ENCODE measurements at regions not wholly inside any gene's neighbourhood (a gene's known extent, or its start where the extent isn't known, plus 50 kb on each side); places are given as distances from the start of the nearest gene placed in this dataset.

DNA sequence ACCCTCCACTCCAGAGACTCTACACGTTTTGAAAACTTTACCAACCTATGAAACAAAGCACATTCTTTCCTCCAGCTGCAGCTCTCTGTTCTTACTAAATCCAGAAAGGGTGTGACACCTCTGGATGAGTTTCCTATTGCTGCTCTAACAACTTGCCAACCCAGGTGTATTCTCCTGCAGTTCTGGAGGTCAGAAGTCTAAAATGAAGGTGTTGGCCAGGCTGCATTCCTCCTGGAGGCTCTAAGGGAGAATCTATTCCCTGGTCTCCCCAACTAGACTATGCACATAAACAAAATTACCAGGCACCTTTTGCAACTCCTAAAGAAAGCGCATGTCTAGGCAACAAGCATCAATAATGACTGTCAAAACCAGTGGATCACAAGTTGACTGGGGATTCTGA lies 128.8 kb downstream of the NUFIP1 start:
- H3K9me3 ChIP-seq (ENCODE audit: control insufficient read depth in 4 of 4, low read length in 3 of 4) = no peaks in the 10 kb centered on the region
- no peak overlapping the region for H3K4me3 ChIP-seq (ENCODE audit: low read depth in 1 of 3, low read length in 3 of 3)
- 78% methylated on average over 2 of the region's 2 CpGs for WGBS
- H3K27me3 ChIP-seq (ENCODE audit: control insufficient read depth in 4 of 4, insufficient read depth in 4 of 4, low read length in 3 of 4) = no peaks in the 10 kb centered on the region
- no peak overlapping the region for H3K27ac ChIP-seq (ENCODE audit: low read depth in 1 of 2, low read length in 2 of 2)
- DNase-seq (ENCODE audit: low spot score) = no peak
- no peak overlapping the region for H3K9ac ChIP-seq (ENCODE audit: low read depth in 1 of 2, low read length in 2 of 2)
- TF ChIP-seq MAX (IDR thresholded peaks at IDR 0.05) (no peak), JUND (IDR thresholded peaks at IDR 0.05) (no peak), HNF4A (conservative IDR thresholded peaks at IDR 0.05) (no peak)
- TF ChIP-seq, protein P1, sequence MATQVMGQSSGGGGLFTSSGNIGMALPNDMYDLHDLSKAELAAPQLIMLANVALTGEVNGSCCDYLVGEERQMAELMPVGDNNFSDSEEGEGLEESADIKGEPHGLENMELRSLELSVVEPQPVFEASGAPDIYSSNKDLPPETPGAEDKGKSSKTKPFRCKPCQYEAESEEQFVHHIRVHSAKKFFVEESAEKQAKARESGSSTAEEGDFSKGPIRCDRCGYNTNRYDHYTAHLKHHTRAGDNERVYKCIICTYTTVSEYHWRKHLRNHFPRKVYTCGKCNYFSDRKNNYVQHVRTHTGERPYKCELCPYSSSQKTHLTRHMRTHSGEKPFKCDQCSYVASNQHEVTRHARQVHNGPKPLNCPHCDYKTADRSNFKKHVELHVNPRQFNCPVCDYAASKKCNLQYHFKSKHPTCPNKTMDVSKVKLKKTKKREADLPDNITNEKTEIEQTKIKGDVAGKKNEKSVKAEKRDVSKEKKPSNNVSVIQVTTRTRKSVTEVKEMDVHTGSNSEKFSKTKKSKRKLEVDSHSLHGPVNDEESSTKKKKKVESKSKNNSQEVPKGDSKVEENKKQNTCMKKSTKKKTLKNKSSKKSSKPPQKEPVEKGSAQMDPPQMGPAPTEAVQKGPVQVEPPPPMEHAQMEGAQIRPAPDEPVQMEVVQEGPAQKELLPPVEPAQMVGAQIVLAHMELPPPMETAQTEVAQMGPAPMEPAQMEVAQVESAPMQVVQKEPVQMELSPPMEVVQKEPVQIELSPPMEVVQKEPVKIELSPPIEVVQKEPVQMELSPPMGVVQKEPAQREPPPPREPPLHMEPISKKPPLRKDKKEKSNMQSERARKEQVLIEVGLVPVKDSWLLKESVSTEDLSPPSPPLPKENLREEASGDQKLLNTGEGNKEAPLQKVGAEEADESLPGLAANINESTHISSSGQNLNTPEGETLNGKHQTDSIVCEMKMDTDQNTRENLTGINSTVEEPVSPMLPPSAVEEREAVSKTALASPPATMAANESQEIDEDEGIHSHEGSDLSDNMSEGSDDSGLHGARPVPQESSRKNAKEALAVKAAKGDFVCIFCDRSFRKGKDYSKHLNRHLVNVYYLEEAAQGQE (IDR thresholded peaks at IDR 0.05) = no peak
- TF ChIP-seq, protein P2, sequence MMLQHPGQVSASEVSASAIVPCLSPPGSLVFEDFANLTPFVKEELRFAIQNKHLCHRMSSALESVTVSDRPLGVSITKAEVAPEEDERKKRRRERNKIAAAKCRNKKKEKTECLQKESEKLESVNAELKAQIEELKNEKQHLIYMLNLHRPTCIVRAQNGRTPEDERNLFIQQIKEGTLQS (IDR thresholded peaks at IDR 0.05) = no peak
- H3K36me3 ChIP-seq (ENCODE audit: control insufficient read depth in 4 of 4, insufficient read depth in 3 of 4, low read depth in 1 of 4, low read length in 3 of 4) = no peaks in the 10 kb centered on the region
- H3K4me1 ChIP-seq (ENCODE audit: control insufficient read depth in 4 of 4, insufficient read depth in 4 of 4, low read length in 3 of 4) = no peaks in the 10 kb centered on the region

GRCh38 chr13:44857736-44858135 lies 131.5 kb downstream of the NUFIP1 start:
- no peaks in the 10 kb centered on the region for H3K9me3 ChIP-seq (ENCODE audit: control insufficient read depth in 4 of 4, low read length in 3 of 4)
- H3K4me1 ChIP-seq (ENCODE audit: control insufficient read depth in 4 of 4, insufficient read depth in 4 of 4, low read length in 3 of 4) = peaks cover 0 to 14% (median 8%) of the 10 kb centered on the region in 4 donors
- no peak overlapping the region for H3K27ac ChIP-seq (ENCODE audit: low read depth in 1 of 2, low read length in 2 of 2)
- H3K27me3 ChIP-seq (ENCODE audit: control insufficient read depth in 4 of 4, insufficient read depth in 4 of 4, low read length in 3 of 4) = no peaks in the 10 kb centered on the region
- no peak for TF ChIP-seq JUND (IDR thresholded peaks at IDR 0.05)
- no peak for TF ChIP-seq RAD21 (IDR thresholded peaks at IDR 0.05)
- no peak for TF ChIP-seq MAX (IDR thresholded peaks at IDR 0.05)
- TF ChIP-seq GABPA (IDR thresholded peaks at IDR 0.05 in 1 of 2, conservative IDR thresholded peaks at IDR 0.05 in 1 of 2) = no peak
- TF ChIP-seq, protein P3, sequence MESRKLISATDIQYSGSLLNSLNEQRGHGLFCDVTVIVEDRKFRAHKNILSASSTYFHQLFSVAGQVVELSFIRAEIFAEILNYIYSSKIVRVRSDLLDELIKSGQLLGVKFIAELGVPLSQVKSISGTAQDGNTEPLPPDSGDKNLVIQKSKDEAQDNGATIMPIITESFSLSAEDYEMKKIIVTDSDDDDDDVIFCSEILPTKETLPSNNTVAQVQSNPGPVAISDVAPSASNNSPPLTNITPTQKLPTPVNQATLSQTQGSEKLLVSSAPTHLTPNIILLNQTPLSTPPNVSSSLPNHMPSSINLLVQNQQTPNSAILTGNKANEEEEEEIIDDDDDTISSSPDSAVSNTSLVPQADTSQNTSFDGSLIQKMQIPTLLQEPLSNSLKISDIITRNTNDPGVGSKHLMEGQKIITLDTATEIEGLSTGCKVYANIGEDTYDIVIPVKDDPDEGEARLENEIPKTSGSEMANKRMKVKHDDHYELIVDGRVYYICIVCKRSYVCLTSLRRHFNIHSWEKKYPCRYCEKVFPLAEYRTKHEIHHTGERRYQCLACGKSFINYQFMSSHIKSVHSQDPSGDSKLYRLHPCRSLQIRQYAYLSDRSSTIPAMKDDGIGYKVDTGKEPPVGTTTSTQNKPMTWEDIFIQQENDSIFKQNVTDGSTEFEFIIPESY (IDR thresholded peaks at IDR 0.05) = no peak
- no peak for TF ChIP-seq NR2F2 (IDR thresholded peaks at IDR 0.05)
- TF ChIP-seq SP1 (IDR thresholded peaks at IDR 0.05) = no peak
- TF ChIP-seq, protein P2 (IDR thresholded peaks at IDR 0.05) = no peak
- TF ChIP-seq, protein P4, sequence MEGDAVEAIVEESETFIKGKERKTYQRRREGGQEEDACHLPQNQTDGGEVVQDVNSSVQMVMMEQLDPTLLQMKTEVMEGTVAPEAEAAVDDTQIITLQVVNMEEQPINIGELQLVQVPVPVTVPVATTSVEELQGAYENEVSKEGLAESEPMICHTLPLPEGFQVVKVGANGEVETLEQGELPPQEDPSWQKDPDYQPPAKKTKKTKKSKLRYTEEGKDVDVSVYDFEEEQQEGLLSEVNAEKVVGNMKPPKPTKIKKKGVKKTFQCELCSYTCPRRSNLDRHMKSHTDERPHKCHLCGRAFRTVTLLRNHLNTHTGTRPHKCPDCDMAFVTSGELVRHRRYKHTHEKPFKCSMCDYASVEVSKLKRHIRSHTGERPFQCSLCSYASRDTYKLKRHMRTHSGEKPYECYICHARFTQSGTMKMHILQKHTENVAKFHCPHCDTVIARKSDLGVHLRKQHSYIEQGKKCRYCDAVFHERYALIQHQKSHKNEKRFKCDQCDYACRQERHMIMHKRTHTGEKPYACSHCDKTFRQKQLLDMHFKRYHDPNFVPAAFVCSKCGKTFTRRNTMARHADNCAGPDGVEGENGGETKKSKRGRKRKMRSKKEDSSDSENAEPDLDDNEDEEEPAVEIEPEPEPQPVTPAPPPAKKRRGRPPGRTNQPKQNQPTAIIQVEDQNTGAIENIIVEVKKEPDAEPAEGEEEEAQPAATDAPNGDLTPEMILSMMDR (IDR thresholded peaks at IDR 0.05; ENCODE audit: low read depth, low read length, missing input control) = no peak
- no peak for TF ChIP-seq FOXA1 (IDR thresholded peaks at IDR 0.05)
- TF ChIP-seq, protein P1 (IDR thresholded peaks at IDR 0.05) = no peak
- WGBS = 92% methylated on average over 8 of the region's 8 CpGs
- no peak overlapping the region for H3K4me3 ChIP-seq (ENCODE audit: low read depth in 1 of 3, low read length in 3 of 3)
- H3K9ac ChIP-seq (ENCODE audit: low read depth in 1 of 2, low read length in 2 of 2) = no peak overlapping the region
- no peaks in the 10 kb centered on the region for H3K36me3 ChIP-seq (ENCODE audit: control insufficient read depth in 4 of 4, insufficient read depth in 3 of 4, low read depth in 1 of 4, low read length in 3 of 4)
- DNase-seq (ENCODE audit: low spot score) = no peak

All from liver (tissue), 8 donors.